ENCODE measurements at regions not wholly inside any gene's neighbourhood (a gene's known extent, or its start where the extent isn't known, plus 50 kb on each side); places are given as distances from the start of the nearest gene placed in this dataset.
"Not testable (repeated sequence)": the region's sequence is repeated elsewhere in the genome, so short reads cannot be mapped to it uniquely, and the experiment has no call there.

GRCh38 chr10:113496111-113497109, 56.4 kb upstream of the HABP2 start:
- DNase-seq, result no peak

DNA sequence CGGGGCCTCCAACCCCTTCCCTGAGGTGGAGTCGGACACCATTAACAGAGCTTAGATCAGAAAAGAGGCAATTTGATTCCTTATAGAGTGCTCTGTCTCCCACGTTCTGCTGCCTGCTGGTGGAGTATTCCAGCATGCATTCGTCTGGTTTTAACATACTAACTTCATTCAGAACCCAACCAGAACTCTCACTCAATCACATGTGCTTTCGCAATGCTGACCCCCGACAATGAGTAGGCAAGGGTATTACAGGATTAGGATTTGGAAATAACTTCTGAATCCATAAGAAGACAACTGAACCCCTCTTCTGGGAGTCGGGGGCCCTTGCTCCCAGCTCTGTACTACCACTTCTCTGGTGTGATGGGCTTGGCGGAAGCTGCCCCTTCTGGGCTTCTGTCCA, 55.7 kb upstream of the HABP2 start:
- no peak for DNase-seq

DNA sequence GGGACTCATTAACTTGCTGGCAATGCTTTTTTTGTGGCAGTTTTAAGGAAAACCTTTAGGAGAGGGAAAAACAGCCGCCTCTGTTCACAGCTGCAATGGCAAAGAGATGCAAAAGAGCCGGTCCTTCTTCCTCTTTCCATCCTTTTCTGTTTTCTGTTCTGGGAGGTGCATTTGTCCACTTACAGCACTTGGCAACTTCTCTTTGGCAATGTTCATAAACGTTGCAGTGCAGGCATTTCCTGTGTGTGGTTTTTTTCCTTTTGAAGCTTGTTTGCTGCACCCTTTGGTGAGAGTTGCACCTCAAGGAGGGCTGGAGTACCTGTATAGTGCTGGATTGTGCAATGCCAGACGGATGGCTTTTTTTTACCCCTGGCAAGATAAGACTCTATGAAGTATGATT, 53.9 kb upstream of the HABP2 start:
- peak; percentile 34 for DNase-seq

- DNase-seq, result no peak
These were observed 53.0 kb upstream of the HABP2 start for GRCh38 chr10:113499806-113500205.

DNA sequence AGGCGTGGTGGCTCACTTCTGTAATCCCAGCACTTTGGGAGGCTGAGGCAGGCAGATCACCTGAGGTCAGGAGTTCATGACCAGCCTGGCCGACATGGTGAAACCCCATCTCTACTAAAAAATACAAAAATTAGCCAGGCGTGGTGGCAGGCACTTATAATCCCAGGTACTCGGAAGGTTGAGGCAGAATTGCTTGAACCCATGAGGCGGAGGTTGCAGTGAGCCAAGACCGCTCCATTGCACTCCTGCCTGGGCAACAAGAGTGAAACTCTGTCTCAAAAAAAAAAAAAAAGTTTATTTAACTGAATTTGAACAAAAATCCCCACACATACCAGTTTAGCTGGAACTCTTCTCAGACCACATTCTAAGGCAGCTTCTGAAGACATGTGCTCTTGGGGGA, 51.8 kb upstream of the HABP2 start:
- not testable (repeated sequence) for DNase-seq
